ENCODE measurements at regions not wholly inside any gene's neighbourhood (a gene's known extent, or its start where the extent isn't known, plus 50 kb on each side); places are given as distances from the start of the nearest gene placed in this dataset.

DNA sequence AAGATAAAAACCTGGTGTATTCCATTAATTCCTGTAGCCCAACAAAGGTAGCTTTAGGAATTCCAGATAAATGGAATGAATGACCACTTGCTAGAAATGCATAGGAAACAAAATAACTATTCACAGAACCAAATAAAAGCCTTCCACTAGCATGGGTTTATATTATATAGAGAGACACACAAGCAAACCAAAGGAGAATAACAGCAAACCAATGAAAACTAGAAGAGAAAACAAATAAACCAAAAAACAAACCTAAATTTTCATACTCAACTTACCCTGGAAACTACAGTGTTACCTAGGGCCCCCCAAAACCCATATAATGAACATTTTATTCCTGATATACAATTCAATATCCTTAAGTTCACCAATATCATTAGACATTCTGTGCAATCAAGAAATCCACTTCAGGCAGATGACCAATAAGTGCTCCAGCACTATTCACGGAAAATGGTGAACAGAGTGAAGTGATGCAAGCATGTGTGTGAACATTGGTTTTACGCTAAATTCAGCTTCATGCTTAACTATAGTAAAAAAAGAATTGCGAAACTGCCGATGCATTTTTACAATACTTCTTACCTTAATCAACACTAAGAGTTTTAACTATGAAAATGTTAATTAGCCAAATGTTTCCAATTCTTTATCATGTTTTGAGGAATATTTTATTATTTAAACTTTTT is 1108.4 kb upstream of the TMEM132C start:
- intact Hi-C loops (cut with DNase I): no loop called here
- Histone ChIP-seq H3K27ac (no peak overlapping the region), H3K4me1 (no peaks in the 10 kb centered on the region), H3K36me3 (no peaks in the 10 kb centered on the region), H3K27me3 (no peaks in the 10 kb centered on the region), H3K9me3 (no peaks in the 10 kb centered on the region), H3K4me3 (no peak overlapping the region)
- ATAC-seq (no peak), DNase-seq (no peak)
- TF ChIP-seq POLR2A (IDR thresholded peaks at IDR 0.05): no peak
- TF ChIP-seq, protein P1, sequence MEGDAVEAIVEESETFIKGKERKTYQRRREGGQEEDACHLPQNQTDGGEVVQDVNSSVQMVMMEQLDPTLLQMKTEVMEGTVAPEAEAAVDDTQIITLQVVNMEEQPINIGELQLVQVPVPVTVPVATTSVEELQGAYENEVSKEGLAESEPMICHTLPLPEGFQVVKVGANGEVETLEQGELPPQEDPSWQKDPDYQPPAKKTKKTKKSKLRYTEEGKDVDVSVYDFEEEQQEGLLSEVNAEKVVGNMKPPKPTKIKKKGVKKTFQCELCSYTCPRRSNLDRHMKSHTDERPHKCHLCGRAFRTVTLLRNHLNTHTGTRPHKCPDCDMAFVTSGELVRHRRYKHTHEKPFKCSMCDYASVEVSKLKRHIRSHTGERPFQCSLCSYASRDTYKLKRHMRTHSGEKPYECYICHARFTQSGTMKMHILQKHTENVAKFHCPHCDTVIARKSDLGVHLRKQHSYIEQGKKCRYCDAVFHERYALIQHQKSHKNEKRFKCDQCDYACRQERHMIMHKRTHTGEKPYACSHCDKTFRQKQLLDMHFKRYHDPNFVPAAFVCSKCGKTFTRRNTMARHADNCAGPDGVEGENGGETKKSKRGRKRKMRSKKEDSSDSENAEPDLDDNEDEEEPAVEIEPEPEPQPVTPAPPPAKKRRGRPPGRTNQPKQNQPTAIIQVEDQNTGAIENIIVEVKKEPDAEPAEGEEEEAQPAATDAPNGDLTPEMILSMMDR (IDR thresholded peaks at IDR 0.05): no peak
- 92% methylated on average over 4 of the region's 4 CpGs for WGBS (ENCODE audit: insufficient coverage, low coverage, low lambda C conversion rate, missing lambda C conversion rate)

DNA sequence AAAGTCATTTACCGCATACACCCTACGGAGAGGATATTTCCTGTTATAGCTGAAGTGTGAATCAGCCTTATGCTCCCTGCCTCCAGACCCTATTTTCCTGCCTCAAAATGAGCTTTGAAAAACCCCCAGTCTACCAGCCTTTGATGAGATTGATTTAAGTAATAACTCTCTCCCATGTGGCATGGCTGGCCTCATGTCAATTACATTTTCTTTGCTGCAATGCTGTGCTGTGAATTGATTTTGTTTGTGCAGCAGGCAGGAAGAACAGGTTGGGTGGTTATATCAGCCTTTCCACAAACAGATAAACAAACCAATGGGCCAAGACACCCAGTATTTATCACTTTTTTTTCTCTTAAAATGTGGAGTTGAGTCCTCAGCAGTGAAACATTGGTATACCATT is 1105.5 kb upstream of the TMEM132C start:
- no peaks in the 10 kb centered on the region for H3K27me3 ChIP-seq
- TF ChIP-seq, protein P1 (IDR thresholded peaks at IDR 0.05): no peak
- no peak for TF ChIP-seq POLR2A (IDR thresholded peaks at IDR 0.05)
- H3K27ac ChIP-seq: no peak overlapping the region
- H3K4me1 ChIP-seq: no peaks in the 10 kb centered on the region
- no peaks in the 10 kb centered on the region for H3K9me3 ChIP-seq
- no peak for ATAC-seq
- DNase-seq: no peak
- WGBS (ENCODE audit: insufficient coverage, low coverage, low lambda C conversion rate, missing lambda C conversion rate): 67% methylated on average over 2 of the region's 2 CpGs
- no peaks in the 10 kb centered on the region for H3K36me3 ChIP-seq
- intact Hi-C loops (cut with DNase I): no loop called here
- no peak overlapping the region for H3K4me3 ChIP-seq

DNA sequence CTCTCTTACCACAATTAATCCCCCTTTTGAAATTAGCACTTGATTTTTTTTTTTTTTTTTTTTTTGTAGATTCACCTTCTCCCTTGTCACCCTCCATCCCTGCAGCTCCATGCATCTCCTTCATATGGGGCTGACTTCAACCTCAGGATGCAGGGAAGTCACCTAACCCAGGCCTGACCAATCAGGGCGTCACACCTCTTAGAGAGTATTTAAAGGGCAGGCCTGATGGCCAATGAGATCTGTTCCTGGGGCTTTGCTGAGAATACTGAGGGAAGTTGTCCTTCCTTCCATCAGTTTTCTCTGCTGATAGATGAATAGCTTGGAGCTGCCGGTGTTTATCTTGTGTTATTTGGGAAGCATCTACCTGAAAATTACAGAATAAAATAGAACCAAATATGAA is 1104.7 kb upstream of the TMEM132C start:
- ATAC-seq: no peak
- no peaks in the 10 kb centered on the region for H3K27me3 ChIP-seq
- no peaks in the 10 kb centered on the region for H3K4me1 ChIP-seq
- no peak overlapping the region for H3K27ac ChIP-seq
- no peak overlapping the region for H3K4me3 ChIP-seq
- no peaks in the 10 kb centered on the region for H3K9me3 ChIP-seq
- no peak for TF ChIP-seq POLR2A (IDR thresholded peaks at IDR 0.05)
- TF ChIP-seq, protein P1 (IDR thresholded peaks at IDR 0.05): no peak
- WGBS (ENCODE audit: insufficient coverage, low coverage, low lambda C conversion rate, missing lambda C conversion rate): 85% methylated on average over 2 of the region's 2 CpGs
- DNase-seq: no peak
- intact Hi-C loops (cut with DNase I): no loop called here
- no peaks in the 10 kb centered on the region for H3K36me3 ChIP-seq

DNA sequence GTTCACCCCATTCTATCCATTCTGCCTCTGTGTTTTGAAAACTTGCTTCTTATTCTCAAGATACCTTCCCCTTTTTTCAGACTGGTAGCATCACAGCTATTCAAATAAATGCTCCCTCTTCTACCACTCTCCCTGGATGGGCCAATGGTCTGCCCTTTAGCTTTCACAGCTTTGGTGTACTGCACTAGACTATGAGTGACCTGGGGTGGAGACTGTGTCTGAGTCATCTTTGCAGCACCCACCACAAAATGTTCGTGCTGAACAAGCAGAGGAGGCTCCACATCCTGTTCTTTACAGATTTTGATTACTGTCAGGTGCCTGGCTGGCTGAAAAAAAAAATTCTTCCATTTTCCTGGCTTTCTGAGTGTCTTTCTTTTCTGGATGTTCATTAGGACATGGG is 1104.1 kb upstream of the TMEM132C start:
- TF ChIP-seq, protein P1 (IDR thresholded peaks at IDR 0.05): no peak
- TF ChIP-seq POLR2A (IDR thresholded peaks at IDR 0.05): no peak
- WGBS (ENCODE audit: insufficient coverage, low coverage, low lambda C conversion rate, missing lambda C conversion rate): 28% methylated on average over 1 of the region's 1 CpG

More for the DNA sequence above, 1104.1 kb upstream of the TMEM132C start:
- Histone ChIP-seq H3K27ac (no peak overlapping the region), H3K4me1 (no peaks in the 10 kb centered on the region), H3K9me3 (no peaks in the 10 kb centered on the region), H3K27me3 (no peaks in the 10 kb centered on the region), H3K36me3 (no peaks in the 10 kb centered on the region), H3K4me3 (no peak overlapping the region)
- ATAC-seq: peak in 1 of 4 donors; percentile 10
- intact Hi-C loops (cut with DNase I): no loop called here
- DNase-seq: no peak
